A673 (cell line): ENCODE measurements at regions not wholly inside any gene's neighbourhood (a gene's known extent, or its start where the extent isn't known, plus 50 kb on each side); places are given as distances from the start of the nearest gene placed in this dataset.

ENCODE experiments used
- EZH2 ChIP-seq: fragments of 200-600 bp; sonication (generic); IDR thresholded peaks from 2 replicates; pipeline ENCODE4 v1.6.1; 2017; ENCODE audit warnings: borderline replicate concordance, low read depth, mild to moderate bottlenecking, mixed read lengths, antibody characterized with exemption, low read length; ENCODE audit not compliant: poor library complexity, severe bottlenecking
- TF ChIP-seq, protein P1 (sequence below): fragments of 300-800, 200-600 bp; sonication (generic); conservative IDR thresholded peaks from 2 replicates; pipeline ENCODE4 v1.5.1; 2017; ENCODE audit warnings: low read depth, mild to moderate bottlenecking, antibody characterized with exemption, low read length, moderate library complexity, mixed read lengths

DNA sequence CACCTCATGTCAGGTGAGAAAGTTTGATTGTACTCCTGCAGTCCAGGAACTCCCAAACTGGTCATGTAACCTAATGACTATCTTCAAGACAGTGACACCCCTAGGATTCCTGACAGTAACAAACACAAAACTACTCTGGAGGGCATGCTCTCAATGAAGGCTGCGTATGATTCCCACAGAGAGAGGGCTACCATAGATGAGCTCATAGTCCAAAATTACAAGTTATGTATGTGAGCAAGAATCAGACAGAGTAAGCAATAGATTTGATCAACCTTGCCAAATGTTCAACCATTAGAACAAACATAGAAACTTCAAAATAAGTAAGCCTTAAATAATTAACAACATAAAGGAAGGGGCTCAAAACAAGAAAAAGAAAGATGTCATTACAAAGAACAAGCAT is 158.1 kb downstream of the COPRS start:
- TF ChIP-seq, protein P1, sequence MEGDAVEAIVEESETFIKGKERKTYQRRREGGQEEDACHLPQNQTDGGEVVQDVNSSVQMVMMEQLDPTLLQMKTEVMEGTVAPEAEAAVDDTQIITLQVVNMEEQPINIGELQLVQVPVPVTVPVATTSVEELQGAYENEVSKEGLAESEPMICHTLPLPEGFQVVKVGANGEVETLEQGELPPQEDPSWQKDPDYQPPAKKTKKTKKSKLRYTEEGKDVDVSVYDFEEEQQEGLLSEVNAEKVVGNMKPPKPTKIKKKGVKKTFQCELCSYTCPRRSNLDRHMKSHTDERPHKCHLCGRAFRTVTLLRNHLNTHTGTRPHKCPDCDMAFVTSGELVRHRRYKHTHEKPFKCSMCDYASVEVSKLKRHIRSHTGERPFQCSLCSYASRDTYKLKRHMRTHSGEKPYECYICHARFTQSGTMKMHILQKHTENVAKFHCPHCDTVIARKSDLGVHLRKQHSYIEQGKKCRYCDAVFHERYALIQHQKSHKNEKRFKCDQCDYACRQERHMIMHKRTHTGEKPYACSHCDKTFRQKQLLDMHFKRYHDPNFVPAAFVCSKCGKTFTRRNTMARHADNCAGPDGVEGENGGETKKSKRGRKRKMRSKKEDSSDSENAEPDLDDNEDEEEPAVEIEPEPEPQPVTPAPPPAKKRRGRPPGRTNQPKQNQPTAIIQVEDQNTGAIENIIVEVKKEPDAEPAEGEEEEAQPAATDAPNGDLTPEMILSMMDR: no peak
- no peak for TF ChIP-seq EZH2
